ENCODE measurements at regions not wholly inside any gene's neighbourhood (a gene's known extent, or its start where the extent isn't known, plus 50 kb on each side); places are given as distances from the start of the nearest gene placed in this dataset.
"Not testable (repeated sequence)": the region's sequence is repeated elsewhere in the genome, so short reads cannot be mapped to it uniquely, and the experiment has no call there.

DNA sequence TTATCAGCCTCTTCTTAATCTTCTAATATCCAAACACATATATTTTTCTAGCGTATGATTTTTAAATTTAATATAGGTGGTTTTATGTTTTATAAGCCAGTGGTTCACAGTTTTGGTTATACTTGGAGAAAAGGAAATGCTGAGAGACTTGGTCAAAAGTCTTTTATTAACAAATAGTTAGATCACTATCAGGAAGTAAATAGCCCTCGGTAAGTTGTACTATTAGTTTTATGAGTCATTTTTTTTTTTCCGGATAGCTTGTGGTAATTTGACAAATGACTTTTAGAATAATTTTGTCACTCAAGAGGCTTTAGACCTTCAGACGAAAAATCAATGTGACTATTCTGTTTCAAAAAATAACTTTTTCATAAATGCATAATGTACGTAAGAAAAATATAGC lies 232.2 kb upstream of the ROBO1 start:
- DNase-seq: no peak

DNA sequence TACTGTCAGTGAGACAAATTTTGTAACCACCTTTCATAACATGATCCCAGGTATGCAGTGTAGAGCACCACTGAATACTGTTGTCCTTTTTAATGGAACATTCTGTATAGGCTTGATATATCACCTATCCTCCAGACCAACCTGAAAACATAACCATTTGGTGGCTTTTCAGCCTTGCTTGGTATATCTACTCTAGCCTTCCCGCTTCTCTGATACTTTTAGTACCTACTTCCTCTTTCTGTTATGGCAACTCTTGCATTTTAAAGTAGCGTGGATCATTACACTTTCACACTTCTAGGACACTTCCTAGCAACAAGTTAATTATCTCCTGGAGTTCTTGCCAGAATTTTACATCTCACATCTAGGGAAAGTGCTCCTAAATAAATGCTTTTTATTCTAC lies 226.6 kb upstream of the ROBO1 start:
- no peak for DNase-seq

GRCh38 chr3:79986338-79986737 lies 218.5 kb upstream of the ROBO1 start:
- no peak for DNase-seq

DNA sequence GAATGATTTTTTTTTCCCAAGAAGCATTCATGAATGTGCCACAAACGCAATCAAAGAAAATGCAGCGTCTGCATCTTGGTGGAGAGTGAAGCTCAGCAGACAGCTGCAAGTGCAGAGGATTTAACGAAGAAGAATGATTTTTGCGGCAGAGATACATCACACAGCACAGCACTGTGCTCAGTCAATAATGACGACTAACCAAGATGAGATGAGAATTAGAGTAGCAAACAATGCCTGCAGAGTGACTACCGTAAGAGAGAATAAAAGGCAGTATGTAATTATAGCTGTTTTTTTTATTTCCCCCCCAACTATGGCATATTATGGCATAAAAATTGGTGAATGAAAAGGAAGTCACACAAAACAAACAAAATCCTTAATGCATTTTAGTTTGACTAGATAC lies 218.0 kb upstream of the ROBO1 start:
- no peak for DNase-seq

DNA sequence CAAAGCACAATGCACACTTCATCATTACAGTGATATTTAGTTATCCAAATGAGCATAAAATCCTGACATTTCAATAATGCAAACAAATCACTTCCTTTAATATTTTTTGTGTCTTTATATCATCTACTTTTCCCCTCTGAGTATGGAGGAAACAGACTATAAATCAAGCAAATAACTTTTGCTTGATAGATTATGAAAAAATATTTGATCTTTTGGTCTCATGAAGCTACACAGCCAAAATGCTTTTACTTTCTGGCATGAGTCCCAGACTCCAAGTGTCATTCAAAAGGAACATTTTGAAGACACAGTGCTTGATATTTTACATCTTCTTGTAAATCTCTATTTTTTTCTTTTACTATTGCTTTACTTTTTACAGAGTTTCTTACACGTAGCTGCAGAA lies 215.3 kb upstream of the ROBO1 start:
- no peak for DNase-seq

- no peak for DNase-seq
These were observed 212.2 kb upstream of the ROBO1 start for GRCh38 chr3:79979990-79980389.

GRCh38 chr3:79976466-79976865 lies 208.7 kb upstream of the ROBO1 start:
- DNase-seq: no peak

DNA sequence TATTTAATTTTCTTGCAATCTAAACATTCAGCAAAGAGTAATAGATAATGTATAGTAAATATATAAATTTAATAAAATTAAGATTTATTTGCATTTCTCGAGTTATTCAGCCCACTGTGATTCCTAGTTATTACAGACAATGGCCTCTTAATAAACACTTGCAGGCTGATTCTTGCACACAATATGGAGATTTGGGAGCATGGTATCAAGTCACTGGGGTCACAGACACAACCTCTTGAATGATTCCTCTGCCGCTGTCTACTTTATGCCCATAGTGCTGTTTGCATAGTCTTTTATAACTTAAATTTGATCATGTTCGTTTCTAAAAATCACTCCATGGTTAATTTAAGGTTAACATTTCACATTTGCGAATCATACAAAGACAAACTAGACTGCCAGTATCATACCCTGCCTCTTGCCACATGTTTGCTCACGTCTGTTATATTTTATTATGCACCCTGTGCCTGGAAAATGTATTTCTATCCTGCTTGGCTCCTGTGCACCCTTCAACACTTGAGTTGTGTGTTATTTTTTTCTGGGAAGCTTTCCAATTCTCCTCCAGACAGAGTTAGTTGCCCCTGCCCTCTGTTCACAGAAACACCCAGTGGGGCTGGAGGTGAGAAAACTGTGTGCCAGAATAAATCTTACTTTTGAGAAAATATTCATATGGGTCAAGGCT lies 206.3 kb upstream of the ROBO1 start:
- DNase-seq: no peak

DNA sequence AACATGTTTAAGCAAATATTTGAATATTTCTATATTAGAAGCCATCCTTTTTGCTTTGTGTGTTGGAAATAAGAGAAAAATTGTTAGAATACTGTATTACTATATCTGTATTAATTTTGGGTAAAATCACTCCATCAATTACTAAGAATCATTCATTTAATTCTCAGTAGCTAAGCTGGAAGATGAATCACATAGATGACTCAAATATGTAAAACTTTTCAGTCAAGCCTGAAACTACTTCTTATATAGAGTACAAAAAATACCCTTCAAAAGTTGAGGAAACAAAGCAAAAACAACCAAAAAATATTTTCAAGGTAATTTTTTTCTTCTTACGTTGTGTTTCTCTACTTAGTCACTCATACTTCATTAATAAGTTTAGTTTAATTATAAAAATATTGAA lies 205.7 kb upstream of the ROBO1 start:
- DNase-seq: no peak

GRCh38 chr3:79968418-79968817 lies 200.6 kb upstream of the ROBO1 start:
- DNase-seq: no peak

GRCh38 chr3:79960594-79960993 lies 192.8 kb upstream of the ROBO1 start:
- no peak for DNase-seq

GRCh38 chr3:79957066-79957465 lies 189.3 kb upstream of the ROBO1 start:
- DNase-seq: no peak

- DNase-seq: no peak
These were observed 187.0 kb upstream of the ROBO1 start for GRCh38 chr3:79954756-79955155.

DNA sequence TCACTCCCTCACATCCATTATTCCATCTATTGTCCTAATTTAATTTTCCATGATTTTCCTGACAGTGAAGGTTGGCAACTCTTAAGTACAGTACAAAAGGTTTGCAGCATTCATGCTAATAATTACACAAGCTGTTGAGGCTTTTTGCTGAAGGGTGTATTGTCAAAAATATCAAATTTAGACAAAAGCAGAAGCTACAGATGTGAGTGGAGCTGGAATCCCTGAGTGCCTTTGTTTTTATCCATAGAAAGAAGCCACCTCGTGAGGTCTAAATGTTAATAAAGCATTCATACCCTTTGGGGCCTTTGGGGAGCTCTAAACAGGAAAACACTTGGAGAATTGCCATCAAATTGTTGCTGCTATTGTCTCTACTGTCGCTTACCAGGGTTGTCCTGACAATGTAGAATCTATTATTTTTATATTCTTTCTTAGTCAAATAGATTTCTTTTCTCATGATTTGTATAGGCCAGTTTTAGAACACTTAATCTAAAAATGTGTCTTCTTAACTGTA lies 185.8 kb upstream of the ROBO1 start:
- DNase-seq: no peak

DNA sequence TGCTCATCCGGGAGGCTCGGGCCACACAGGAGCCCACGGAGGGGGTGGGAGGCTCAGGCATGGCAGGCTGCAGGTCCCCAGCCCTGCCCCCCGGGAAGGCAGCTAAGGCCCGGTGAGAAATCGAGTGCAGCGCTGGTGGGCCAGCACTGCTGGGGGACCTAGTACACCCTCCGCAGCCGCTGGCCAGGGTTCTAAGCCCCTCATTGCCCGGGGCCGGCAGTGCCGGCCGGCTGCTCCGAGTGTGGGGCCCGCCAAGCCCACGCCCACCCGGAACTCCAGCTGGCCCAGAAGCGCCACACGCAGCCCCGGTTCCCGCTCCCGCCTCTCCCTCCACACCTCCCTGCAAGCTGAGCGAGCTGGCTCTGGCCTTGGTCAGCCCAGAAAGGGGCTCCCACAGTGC lies 183.6 kb upstream of the ROBO1 start:
- DNase-seq: not testable (repeated sequence)

- no peak for DNase-seq
These were observed 180.2 kb upstream of the ROBO1 start for GRCh38 chr3:79947957-79948356.

DNA sequence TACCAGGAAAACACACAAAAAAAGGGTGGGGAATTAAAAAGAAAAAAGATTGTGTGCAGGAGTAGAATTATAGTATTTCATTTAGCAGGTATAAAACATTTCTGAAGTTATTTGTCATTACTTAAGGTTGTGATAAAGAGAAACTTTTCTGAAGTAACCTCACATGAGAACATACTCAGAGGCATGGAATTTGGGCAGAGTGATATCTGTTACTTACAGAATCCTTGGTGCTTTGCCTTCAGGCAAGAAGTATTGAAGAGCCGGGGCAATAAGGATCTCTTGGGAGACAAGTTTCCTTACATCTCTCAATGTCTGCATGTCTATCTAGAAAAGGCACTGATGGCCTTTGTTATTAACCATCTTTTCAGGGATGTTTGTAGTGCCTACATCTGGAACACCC lies 179.7 kb upstream of the ROBO1 start:
- no peak for DNase-seq

DNA sequence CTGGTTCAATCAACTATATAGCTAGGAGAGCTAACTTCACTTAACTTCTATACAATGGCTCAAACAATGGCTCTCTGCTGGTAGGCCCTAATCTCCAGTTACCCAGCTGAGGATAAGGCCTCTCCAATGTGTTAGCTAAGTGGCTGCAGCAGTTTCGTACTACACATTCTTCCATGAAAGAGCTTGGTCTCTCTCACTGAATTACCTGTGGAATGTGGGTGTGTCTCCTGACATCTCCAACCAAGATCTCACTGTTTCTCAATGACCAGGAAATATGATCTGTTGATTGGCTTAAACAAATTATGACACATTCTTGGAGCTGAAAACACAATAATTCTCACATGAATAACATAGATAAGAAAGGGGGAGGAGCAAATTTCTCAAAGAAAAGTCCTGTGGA lies 169.8 kb upstream of the ROBO1 start:
- DNase-seq: no peak

- DNase-seq: no peak
These were observed 162.4 kb upstream of the ROBO1 start for GRCh38 chr3:79930196-79930595.

DNA sequence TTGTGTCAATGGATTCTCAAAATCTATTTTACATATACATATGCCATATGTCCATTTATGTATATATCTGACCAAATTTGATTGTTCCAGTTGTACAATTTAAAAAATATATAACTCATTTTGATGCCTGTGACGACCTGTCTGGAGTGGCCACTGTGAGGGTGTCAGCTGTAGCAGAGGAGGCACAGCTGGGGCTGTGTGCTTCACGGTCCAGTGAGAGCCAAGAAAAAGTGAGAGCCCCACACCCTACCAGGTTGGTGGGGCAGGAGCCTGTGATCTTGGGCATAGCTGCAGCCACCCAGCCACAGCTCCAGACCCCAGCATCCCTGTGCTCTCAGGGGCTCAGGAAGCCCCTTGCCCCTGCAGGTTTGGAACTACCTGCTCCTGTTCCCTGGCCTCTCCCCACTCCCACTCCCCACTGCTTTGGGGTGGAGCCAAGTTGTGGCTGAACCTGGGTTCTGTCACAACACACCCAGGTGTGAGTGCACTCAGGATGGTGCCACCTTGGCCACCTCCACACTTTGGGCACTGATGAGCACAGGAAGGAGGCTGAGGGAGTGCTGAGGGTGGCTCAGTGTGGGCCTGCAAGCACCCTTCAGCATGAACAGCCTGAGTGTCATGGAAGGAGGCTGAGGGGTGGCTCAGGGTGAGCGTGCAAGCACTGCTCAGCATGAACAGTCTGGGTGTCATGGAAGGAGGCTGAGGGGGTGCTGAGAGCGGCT lies 161.1 kb upstream of the ROBO1 start:
- DNase-seq: no peak

- DNase-seq: no peak
These were observed 158.7 kb upstream of the ROBO1 start for GRCh38 chr3:79926522-79926921.

DNA sequence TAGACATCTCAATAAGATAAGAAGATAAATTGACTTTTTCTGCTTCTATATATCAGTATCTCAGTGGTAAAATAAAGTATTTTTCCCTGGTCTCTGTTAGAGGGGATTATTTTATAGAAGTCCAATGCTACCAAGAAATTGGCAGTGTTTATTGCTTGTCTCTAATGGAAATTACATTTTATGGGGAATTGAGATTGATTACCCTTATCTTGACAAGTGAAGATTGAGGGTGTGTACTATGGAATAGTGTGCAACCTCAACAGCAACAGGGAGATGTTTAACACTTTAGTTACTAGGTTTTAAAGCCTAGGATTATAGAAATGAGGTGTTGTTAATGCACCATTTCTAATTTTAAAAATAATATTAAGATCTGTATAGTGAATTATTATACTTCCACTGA lies 154.8 kb upstream of the ROBO1 start:
- DNase-seq: no peak

GRCh38 chr3:79917561-79917960 lies 149.8 kb upstream of the ROBO1 start:
- no peak for DNase-seq

DNA sequence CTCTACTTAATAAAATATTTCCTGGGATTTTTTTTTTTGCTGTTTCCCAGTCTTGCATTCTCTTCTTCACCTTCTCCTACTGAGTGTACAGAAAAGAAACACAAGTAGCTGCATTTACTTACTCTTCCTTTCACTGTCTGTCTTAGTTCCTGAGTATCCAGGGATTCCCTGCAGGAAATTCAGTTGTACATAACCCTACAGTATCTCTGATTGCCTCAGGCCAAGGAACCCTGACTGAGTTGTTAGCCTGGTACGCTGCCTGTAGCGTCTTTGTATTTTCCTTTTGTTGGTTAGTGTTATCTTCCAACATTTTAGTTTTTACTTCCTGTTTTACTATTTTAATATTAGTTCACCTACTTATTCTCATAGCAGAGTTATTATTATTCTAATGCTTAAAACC lies 142.5 kb upstream of the ROBO1 start:
- DNase-seq: no peak

GRCh38 chr3:79906106-79906505 lies 138.3 kb upstream of the ROBO1 start:
- no peak for DNase-seq

All from amniotic stem cell (primary cell).